ENCODE measurements at regions not wholly inside any gene's neighbourhood (a gene's known extent, or its start where the extent isn't known, plus 50 kb on each side); places are given as distances from the start of the nearest gene placed in this dataset.
A peak's percentile ranks its signal among the peaks of the same experiment; 100 is the strongest.

DNA sequence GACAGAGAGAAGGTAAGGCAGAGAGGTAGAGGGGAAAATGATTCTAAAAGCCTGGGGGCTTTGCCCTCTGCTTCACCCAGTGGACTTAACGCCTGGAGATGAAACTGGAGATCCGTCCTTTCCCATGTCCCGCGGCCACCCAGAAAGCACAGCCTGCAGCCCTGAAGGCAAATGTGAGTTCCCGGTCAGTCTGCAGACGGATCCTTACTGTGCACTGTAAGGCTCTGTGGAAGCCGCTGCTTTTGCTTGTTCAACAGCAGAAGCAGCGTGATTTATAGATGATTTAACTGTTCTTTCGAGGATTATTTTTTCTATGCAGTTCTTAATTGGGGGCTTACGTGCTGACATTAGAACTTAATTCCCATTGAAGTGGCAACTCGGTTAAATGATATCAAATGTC is 290.4 kb downstream of the FOXL1 start:
- intact Hi-C loops (cut with DNase I; ENCODE audit: low total_unique reads) = no loop called here
- Histone ChIP-seq H3K36me3 (ENCODE audit: low read depth, missing control alignments) (no peaks in the 10 kb centered on the region), H3K4me1 (no peaks in the 10 kb centered on the region), H3K4me3 (no peak overlapping the region), H3K27ac (no peak overlapping the region), H3K27me3 (no peaks in the 10 kb centered on the region), H3K9me3 (no peaks in the 10 kb centered on the region)
- WGBS, 2 donors = 43 to 50% methylated on average over 11 of the region's 11 CpGs
- TF ChIP-seq POLR2A (IDR thresholded peaks at IDR 0.05) = no peak
- TF ChIP-seq, protein P1, sequence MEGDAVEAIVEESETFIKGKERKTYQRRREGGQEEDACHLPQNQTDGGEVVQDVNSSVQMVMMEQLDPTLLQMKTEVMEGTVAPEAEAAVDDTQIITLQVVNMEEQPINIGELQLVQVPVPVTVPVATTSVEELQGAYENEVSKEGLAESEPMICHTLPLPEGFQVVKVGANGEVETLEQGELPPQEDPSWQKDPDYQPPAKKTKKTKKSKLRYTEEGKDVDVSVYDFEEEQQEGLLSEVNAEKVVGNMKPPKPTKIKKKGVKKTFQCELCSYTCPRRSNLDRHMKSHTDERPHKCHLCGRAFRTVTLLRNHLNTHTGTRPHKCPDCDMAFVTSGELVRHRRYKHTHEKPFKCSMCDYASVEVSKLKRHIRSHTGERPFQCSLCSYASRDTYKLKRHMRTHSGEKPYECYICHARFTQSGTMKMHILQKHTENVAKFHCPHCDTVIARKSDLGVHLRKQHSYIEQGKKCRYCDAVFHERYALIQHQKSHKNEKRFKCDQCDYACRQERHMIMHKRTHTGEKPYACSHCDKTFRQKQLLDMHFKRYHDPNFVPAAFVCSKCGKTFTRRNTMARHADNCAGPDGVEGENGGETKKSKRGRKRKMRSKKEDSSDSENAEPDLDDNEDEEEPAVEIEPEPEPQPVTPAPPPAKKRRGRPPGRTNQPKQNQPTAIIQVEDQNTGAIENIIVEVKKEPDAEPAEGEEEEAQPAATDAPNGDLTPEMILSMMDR (IDR thresholded peaks at IDR 0.05) = no peak
- no peak for DNase-seq

DNA sequence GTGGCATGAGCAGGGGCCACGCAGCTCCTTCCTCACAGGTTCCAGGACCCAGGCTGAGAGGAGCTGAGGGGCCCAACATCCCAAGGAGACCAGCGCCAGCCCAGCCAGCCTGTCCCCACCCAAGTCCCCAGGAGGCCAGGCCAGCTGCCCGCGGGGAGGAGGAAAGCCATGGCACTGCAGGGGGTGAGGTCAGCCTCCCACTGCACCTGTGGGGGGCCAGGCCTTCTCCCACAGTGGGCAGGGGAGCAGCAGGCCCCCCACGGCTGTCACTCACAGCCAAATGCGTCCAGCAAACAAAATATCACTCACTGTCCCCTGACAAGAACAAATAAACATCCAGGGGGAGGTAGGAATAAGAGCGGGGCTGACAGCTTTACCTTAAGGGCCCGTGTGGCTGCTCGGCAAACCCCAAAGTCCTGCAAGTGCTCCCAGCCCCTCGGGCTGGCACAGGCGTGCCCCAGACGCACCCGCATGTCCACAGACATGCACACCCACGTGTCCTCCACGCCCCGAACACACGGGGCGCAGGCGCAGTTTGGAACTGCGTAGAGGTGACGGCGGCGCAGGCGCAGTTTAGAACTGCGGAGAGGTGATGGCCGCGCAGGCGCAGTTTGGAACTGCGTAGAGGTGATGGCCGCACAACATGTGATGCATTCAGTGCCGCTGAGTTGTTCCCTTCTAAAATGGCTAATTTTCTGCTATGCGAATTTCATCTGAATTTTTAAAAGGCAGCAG is 291.1 kb downstream of the FOXL1 start:
- Histone ChIP-seq H3K36me3 (ENCODE audit: low read depth, missing control alignments) (no peaks in the 10 kb centered on the region), H3K4me1 (no peaks in the 10 kb centered on the region), H3K27me3 (no peaks in the 10 kb centered on the region), H3K4me3 (peak overlapping the region; percentile 21 to 41), H3K9me3 (no peaks in the 10 kb centered on the region), H3K27ac (no peak overlapping the region)
- DNase-seq = peak; percentile 62
- TF ChIP-seq POLR2A (IDR thresholded peaks at IDR 0.05) = no peak
- TF ChIP-seq, protein P1 (IDR thresholded peaks at IDR 0.05) = no peak
- intact Hi-C loops (cut with DNase I; ENCODE audit: low total_unique reads) = no loop called here
- WGBS, 2 donors = 74 to 75% methylated on average over 22 to 31 of the region's 32 CpGs

DNA sequence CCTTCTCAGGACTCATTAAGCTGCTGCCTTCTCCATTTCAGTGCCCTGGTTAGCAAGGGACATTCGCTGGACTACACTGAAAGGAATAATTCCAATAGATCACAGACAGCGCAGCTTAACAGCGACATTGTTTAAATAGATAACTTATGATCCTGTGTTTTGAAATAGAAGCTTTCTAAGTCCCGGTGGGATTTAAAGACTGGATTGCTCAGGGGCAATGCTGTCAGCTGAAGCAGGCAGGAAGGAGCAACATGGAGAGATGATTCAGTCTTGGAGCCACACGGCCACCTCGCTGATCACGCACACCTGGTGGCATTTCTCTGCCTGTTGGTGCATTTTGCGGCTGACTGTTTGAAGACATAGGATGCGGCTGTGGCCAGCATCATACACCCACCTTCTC is 292.0 kb downstream of the FOXL1 start:
- Histone ChIP-seq H3K4me1 (no peaks in the 10 kb centered on the region), H3K4me3 (peak overlapping the region in 1 of 2 donors; percentile 41), H3K9me3 (no peaks in the 10 kb centered on the region), H3K27ac (no peak overlapping the region), H3K36me3 (ENCODE audit: low read depth, missing control alignments) (no peaks in the 10 kb centered on the region), H3K27me3 (no peaks in the 10 kb centered on the region)
- 68 to 78% methylated on average over 9 of the region's 9 CpGs for WGBS, 2 donors
- TF ChIP-seq, protein P1 (IDR thresholded peaks at IDR 0.05) = no peak
- no peak for TF ChIP-seq POLR2A (IDR thresholded peaks at IDR 0.05)
- DNase-seq = no peak
- intact Hi-C loops (cut with DNase I; ENCODE audit: low total_unique reads) = no loop called here

DNA sequence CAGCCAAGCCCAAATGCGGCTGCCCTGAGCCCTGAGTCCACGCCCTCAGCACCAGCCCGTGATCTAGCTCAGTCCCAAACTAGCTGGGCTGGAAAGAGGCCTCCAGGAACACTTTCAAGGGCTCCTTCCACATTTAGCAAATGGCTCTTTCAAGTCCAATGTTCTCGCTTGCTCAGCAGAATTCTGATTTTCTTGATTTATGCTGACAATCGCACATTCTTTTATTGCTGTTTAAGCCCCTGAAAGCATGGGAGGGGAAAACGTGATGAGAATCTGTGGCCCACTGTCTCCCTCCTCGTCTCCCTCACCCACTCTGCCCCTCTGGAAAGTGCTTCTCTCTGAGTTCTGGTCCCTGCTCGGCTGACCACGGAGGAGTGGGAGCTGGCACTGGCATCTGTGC is 293.8 kb downstream of the FOXL1 start:
- no peak for TF ChIP-seq POLR2A (IDR thresholded peaks at IDR 0.05)
- TF ChIP-seq, protein P1 (IDR thresholded peaks at IDR 0.05) = no peak
- intact Hi-C loops (cut with DNase I; ENCODE audit: low total_unique reads) = no loop called here
- Histone ChIP-seq H3K9me3 (no peaks in the 10 kb centered on the region), H3K36me3 (ENCODE audit: low read depth, missing control alignments) (no peaks in the 10 kb centered on the region), H3K4me1 (no peaks in the 10 kb centered on the region), H3K4me3 (no peak overlapping the region), H3K27ac (no peak overlapping the region), H3K27me3 (no peaks in the 10 kb centered on the region)
- WGBS, 2 donors = 85 to 88% methylated on average over 9 of the region's 9 CpGs
- DNase-seq = no peak

DNA sequence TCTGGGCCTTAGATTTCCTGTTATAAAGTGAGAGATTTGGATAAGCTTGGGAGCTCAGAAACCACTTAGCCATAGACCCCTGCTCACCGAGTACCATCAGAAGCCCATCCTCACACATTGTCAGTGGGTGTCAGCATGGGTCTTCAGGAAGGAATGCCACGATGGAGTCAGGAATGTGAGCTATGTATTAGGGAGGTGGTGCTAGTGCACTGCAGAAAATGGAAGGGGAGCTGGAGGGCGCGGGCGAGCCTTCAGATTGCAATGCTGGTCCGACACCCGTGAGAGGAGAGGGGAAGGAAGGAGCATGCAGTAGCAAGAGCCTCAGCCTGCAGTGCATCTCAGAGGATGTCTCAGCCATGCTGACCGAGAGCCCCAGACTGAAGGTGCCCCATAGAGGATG is 294.5 kb downstream of the FOXL1 start:
- no peak for TF ChIP-seq POLR2A (IDR thresholded peaks at IDR 0.05)
- TF ChIP-seq, protein P1 (IDR thresholded peaks at IDR 0.05) = no peak
- H3K4me3 ChIP-seq = no peak overlapping the region
- no peak for DNase-seq
- no peaks in the 10 kb centered on the region for H3K9me3 ChIP-seq
- no peaks in the 10 kb centered on the region for H3K4me1 ChIP-seq
- no peak overlapping the region for H3K27ac ChIP-seq
- H3K27me3 ChIP-seq = no peaks in the 10 kb centered on the region
- H3K36me3 ChIP-seq (ENCODE audit: low read depth, missing control alignments) = no peaks in the 10 kb centered on the region
- intact Hi-C loops (cut with DNase I; ENCODE audit: low total_unique reads) = no loop called here
- 93 to 94% methylated on average over 8 of the region's 8 CpGs for WGBS, 2 donors
